Gastrocnemius medialis (tissue), 4 donors: ENCODE measurements at regions not wholly inside any gene's neighbourhood (a gene's known extent, or its start where the extent isn't known, plus 50 kb on each side); places are given as distances from the start of the nearest gene placed in this dataset.

Source experiments
- ATAC-seq, 2 donors: fragments of 150-250 bp; one replicate each; pipeline ENCODE4 v1.9.1; 2016
- DNase-seq, 2 donors: peaks; one replicate each; pipeline ENCODE4 v3.0.0-alpha.2; 2019
- H3K27ac ChIP-seq, 4 donors: fragments of 200-600 bp; sonication (generic); 1 replicate in 1 of 4; 2 replicates in 3 of 4; pipeline ENCODE4 v1.5.1; 2016 to 2018; ENCODE audit warnings: mild to moderate bottlenecking in 2 of 4, moderate library complexity in 1 of 4
- H3K27me3 ChIP-seq, 3 donors: fragments of 200-600 bp; sonication (generic) in 2 of 3; 1 replicate in 1 of 3; 2 replicates in 2 of 3; pipeline versions ENCODE4 v1.5.1 to v1.6.0; 2016 to 2019; ENCODE audit warnings: mild to moderate bottlenecking in 1 of 3, moderate library complexity in 1 of 3
- H3K36me3 ChIP-seq, 2 donors: fragments of 200-600 bp; sonication (generic) in 1 of 2; one replicate each; pipeline ENCODE4 v1.5.1; 2017 to 2018
- H3K4me1 ChIP-seq, 2 donors: fragments of 200-600 bp; sonication (generic) in 1 of 2; one replicate each; pipeline ENCODE4 v1.5.1; 2016 to 2017; ENCODE audit warnings: mild to moderate bottlenecking in 2 of 2
- H3K4me3 ChIP-seq, 4 donors: fragments of 200-600 bp; sonication (generic) in 3 of 4; 1 replicate in 1 of 4; 2 replicates in 3 of 4; pipeline ENCODE4 v1.5.1; 2016 to 2019; ENCODE audit warnings: mild to moderate bottlenecking in 2 of 4
- H3K9me3 ChIP-seq, 3 donors: fragments of 200-600 bp; sonication (generic) in 2 of 3; 1 replicate in 1 of 3; 2 replicates in 2 of 3; pipeline ENCODE4 v1.5.1; 2016 to 2019
- CTCF ChIP-seq, 5 experiments: fragments of 450-650 bp in 3 of 5; fragments of 200-600 bp in 2 of 5; sonication (generic) in 2 of 5; IDR thresholded peaks in 4 of 5; conservative IDR thresholded peaks in 1 of 5; 1 replicate in 4 of 5; 2 replicates in 1 of 5; pipeline ENCODE4 v1.5.1; 2016 to 2019; ENCODE audit warnings: antibody characterized with exemption in 5 of 5, mild to moderate bottlenecking in 3 of 5, moderate library complexity in 3 of 5
- POLR2A ChIP-seq, 2 donors: fragments of 450-650 bp; IDR thresholded peaks; one replicate each; pipeline ENCODE4 v1.6.1; 2017; ENCODE audit warnings: antibody characterized with exemption in 2 of 2, mild to moderate bottlenecking in 2 of 2, moderate library complexity in 2 of 2
- in situ Hi-C, 4 donors: fragments of 200-750 bp; cut with MboI; loops; one replicate each; pipeline versions ENCODE4 v1.15.0 to v1.8.0; 2017; ENCODE audit warnings: low sequenced_read_pairs in 4 of 4
- intact Hi-C: fragments of 100-400 bp; cut with DNase I; formaldehyde crosslinking; loops from one replicate; pipeline ENCODE4 v1.15.1; 2023; ENCODE audit warnings: low total_unique reads

- Histone ChIP-seq H3K9me3 (no peaks in the 10 kb centered on the region), H3K4me3 (no peak overlapping the region), H3K27ac (no peak overlapping the region), H3K36me3 (no peaks in the 10 kb centered on the region), H3K27me3 (no peaks in the 10 kb centered on the region), H3K4me1 (no peaks in the 10 kb centered on the region)
- TF ChIP-seq POLR2A (IDR thresholded peaks at IDR 0.05), result no peak
- TF ChIP-seq CTCF (IDR thresholded peaks at IDR 0.05 in 4 of 5, conservative IDR thresholded peaks at IDR 0.05 in 1 of 5), result no peak
- in situ Hi-C loops, result no loop called here
- intact Hi-C loops, result no loop called here
- ATAC-seq (no peak), DNase-seq (no peak)
Observed at GRCh38 chrX:97968376-97969163, 1084.9 kb downstream of the RPA4 start.

GRCh38 chrX:97984641-97985040 lies 1100.9 kb downstream of the RPA4 start:
- no peak overlapping the region for H3K27ac ChIP-seq

GRCh38 chrX:97985096-97985495 lies 1101.4 kb downstream of the RPA4 start:
- intact Hi-C loops (no loop called here), in situ Hi-C loops (no loop called here)

More at GRCh38 chrX:97984641-97985040, 1100.9 kb downstream of the RPA4 start:
- H3K9me3 ChIP-seq, result no peaks in the 10 kb centered on the region
- TF ChIP-seq CTCF (IDR thresholded peaks at IDR 0.05 in 4 of 5, conservative IDR thresholded peaks at IDR 0.05 in 1 of 5) (no peak), POLR2A (IDR thresholded peaks at IDR 0.05) (no peak)
- H3K27me3 ChIP-seq, result no peaks in the 10 kb centered on the region
- in situ Hi-C loops, result no loop called here
- DNase-seq, result no peak
- H3K4me3 ChIP-seq, result no peak overlapping the region
- intact Hi-C loops, result no loop called here
- no peaks in the 10 kb centered on the region for H3K4me1 ChIP-seq
- no peaks in the 10 kb centered on the region for H3K36me3 ChIP-seq
- ATAC-seq, result no peak

GRCh38 chrX:97987979-97988378 lies 1104.3 kb downstream of the RPA4 start:
- Histone ChIP-seq H3K4me1 (no peaks in the 10 kb centered on the region), H3K4me3 (no peak overlapping the region), H3K36me3 (no peaks in the 10 kb centered on the region), H3K27me3 (peaks cover 0 to 3% (median 0%) of the 10 kb centered on the region in 3 donors), H3K27ac (no peak overlapping the region), H3K9me3 (no peaks in the 10 kb centered on the region)
- intact Hi-C loops, result no loop called here
- in situ Hi-C loops, result no loop called here
- TF ChIP-seq POLR2A (IDR thresholded peaks at IDR 0.05), result no peak
- no peak for TF ChIP-seq CTCF (IDR thresholded peaks at IDR 0.05 in 4 of 5, conservative IDR thresholded peaks at IDR 0.05 in 1 of 5)
- ATAC-seq (no peak), DNase-seq (no peak)

More at GRCh38 chrX:97985096-97985495, 1101.4 kb downstream of the RPA4 start:
- Histone ChIP-seq H3K27ac (no peak overlapping the region), H3K27me3 (no peaks in the 10 kb centered on the region), H3K36me3 (no peaks in the 10 kb centered on the region), H3K4me1 (no peaks in the 10 kb centered on the region), H3K4me3 (no peak overlapping the region), H3K9me3 (no peaks in the 10 kb centered on the region)
- DNase-seq (no peak), ATAC-seq (no peak)
- no peak for TF ChIP-seq CTCF (IDR thresholded peaks at IDR 0.05 in 4 of 5, conservative IDR thresholded peaks at IDR 0.05 in 1 of 5)
- TF ChIP-seq POLR2A (IDR thresholded peaks at IDR 0.05), result no peak
